Medulla oblongata (tissue), 1 donor: ENCODE measurements at regions not wholly inside any gene's neighbourhood (a gene's known extent, or its start where the extent isn't known, plus 50 kb on each side); places are given as distances from the start of the nearest gene placed in this dataset.
"Not testable (repeated sequence)": the region's sequence is repeated elsewhere in the genome, so short reads cannot be mapped to it uniquely, and the experiment has no call there.

Experiments used
- DNase-seq: peaks from one replicate; pipeline ENCODE4 v3.0.0-alpha.2; 2015; ENCODE audit errors: extremely low spot score

- no peak for DNase-seq
Measured at GRCh38 chr18:22284581-22285360, 115.4 kb downstream of the GATA6 start.

DNA sequence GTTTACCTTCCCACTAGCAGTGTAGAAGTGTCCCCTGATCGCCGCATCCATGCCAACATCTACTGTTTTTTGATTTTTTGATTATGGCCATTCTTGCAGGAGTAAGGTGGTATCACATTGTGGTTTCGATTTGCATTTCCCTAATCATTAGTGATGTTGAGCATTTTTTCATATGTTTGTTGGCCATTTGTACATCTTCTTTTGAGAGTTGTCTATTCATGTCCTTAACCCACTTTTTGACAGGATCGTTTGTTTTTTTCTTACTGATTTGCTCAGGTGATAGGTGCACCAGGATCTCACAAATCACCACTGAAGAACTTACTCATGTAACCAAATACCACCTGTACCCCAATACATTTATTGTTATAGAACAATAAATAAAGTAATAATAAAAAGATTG, 114.5 kb downstream of the GATA6 start:
- DNase-seq: not testable (repeated sequence)

DNA sequence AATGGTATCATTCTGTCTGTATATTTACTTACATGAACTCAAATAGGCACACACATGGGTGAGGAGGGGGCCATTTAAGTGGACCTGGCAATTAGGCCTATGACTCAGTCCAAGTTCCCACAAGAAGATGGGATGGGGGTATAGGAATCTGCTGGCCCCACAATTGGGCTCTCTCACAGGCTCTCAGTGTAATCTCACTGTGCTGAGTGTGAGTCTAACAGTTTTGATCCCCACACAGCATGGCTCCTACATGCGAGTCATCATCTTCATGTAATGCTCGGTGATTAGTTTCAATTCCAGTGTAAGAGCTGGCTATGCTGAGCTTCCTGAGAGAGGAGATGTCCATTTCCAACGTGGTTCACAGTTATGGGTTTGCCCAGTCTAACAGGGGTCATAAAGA, 114.0 kb downstream of the GATA6 start:
- no peak for DNase-seq

- DNase-seq: no peak
Measured at GRCh38 chr18:22283116-22283395, 113.7 kb downstream of the GATA6 start.

DNA sequence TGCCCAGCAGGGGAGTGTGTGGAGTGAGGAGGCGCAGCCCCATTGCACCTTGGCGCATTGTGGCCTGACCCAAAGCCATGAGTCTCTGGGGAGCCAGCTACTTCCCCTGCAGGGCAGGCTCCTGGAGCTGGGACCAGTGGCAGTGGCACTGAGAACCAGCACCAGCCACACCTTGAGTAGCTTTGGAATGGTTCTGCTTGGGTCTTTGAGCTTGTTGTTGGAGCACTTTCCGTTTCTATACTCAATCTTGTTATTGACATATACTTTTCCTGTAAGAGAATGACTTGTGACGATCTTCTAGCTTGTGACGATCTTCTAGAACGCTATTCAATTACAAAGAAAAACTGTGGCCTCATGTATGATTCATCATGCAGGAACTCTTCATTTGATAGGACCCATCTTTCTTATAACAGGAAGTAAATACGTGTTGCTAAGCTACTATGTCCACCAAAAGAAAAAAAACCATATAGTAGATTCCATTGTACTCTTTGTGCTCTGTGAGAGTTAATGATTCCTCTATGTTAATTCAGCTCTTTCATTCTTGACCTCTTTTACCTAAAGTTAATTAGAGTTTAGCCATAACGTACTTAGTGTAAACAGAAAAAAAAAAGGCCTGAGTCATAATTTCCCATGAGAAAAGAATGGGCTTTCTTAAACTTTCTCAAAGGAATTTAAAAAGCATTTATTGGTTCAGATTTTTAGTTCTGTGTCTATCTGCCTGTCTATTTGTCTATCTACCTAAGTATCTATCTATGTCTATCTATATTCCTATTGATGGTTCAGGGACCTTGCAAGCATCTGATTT, 113.1 kb downstream of the GATA6 start:
- DNase-seq: no peak

DNA sequence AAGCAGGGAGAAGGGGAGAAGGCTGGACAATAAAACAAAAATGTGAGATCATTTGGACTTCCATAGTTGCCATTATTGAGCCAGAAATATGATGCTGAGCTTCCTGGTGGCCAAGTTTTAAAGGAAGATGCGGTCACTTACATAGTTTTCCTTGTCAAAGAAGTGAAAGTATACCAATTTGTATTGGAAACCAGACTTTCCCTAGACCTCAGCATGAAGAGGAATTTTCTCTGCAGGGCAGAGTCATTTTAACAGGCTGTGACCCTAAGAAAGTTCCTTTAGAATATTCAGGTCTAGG, 111.0 kb downstream of the GATA6 start:
- no peak for DNase-seq

- DNase-seq: no peak
Measured at GRCh38 chr18:22279741-22280452, 110.5 kb downstream of the GATA6 start.

GRCh38 chr18:22278798-22279197, 109.4 kb downstream of the GATA6 start:
- DNase-seq: no peak

GRCh38 chr18:22277758-22278157, 108.4 kb downstream of the GATA6 start:
- DNase-seq: no peak

DNA sequence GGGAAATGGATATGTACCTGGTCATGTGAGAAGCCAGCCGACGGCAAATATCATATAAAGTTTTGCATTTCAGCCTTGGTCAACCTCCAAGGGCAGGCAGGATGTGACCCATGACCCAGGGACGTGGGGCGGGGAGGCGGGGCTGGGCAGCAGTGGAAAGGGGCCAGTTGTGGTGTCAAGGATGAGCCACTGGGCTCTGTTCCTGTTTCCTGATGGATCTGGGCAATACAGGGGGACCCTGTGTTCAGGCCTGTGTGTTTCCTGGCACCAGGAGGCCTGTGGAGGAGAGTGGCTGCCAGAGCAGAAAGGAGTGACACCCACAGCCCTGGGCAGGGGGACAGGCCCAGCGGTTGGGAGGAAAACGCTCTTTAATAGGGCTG, 106.9 kb downstream of the GATA6 start:
- no peak for DNase-seq

GRCh38 chr18:22275706-22276333, 106.4 kb downstream of the GATA6 start:
- DNase-seq: no peak

DNA sequence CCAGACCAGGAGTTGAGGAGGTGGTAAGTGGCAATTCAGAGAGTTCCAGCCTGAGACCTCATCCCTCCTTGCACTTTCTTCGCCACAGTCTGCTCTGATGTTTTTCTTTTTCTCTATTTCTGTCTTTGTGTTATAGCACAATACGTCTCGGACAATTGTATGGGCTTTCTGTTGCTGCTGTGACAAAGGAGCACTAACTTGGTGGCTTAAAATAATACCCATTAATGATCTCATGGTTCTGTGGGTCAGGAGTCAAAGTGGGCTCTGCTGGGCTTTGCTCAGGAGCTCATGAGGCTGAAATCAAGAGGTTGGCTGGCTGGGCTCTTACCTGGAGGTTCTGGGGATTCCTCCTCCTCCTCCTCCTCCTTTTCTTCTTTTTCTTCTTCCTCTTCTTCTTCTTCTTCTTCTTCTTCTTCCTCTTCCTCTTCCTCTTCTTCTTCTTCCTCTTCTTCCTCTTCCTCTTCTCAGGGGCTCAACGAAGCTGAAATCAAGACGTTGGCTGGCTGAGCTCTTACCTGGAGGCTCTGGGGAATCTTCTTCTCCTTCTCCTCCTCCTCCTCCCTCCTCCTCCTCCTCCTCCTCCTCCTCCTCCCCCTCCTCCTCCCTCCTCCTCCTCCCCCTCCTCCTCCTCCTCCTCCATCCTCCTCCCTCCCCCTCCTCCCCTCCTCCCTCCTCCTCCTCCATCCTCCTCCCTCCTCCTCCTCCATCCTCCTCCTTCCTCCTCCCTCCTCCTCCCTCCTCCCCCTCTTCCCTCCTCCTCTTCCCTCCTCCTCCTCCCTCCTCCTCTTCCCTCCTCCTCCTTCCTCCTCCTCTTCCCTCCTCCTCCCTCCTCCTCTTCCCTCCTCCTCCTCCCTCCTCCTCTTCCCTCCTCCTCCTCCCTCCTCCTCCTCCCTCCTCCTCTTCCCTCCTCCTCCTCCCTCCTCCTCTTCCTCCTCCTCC, 104.0 kb downstream of the GATA6 start:
- DNase-seq: no peak

GRCh38 chr18:22272242-22272641, 102.9 kb downstream of the GATA6 start:
- DNase-seq: no peak

DNA sequence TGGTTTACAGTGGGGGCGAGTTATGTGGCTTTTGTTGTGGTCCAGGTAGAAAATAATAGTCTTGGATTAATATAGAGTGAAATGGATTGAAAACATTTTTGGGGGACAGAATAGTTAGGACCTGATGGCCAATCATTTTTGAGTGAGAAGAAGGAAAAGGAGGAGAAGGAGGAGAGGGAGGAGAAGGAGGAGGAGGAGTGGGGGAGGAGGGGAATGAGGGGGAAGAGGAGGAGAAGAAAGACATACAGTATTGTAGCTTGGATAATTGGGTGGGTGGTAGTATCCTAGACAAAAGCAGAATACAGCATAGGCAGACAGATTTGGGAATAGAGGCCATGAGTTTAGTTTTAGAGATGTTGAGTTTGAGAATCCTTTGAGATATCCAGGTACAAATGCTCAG, 101.6 kb downstream of the GATA6 start:
- DNase-seq: no peak

DNA sequence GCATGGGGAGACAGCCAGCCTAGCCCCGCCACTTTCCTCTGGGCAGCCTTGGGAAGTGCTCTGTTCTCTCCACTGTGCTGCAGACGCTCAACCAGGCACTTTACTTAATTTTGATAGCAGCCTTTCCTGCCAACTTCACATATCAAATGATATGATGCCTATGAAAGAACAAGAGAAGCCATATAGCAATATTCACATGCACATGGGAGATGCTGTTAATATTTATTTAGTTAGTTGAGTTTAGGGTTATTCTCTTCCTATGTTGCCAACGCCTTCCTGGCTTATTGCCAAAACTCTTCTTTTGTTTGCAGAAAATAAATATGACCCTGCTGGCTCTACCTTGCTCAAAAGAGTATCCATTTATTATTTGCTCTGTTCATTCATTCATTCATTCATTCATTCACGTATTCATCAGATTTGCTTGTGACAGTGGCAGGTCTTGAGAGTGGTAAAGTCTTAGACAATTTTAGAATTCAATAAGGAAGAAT, 99.3 kb downstream of the GATA6 start:
- DNase-seq: no peak

GRCh38 chr18:22267697-22268096, 98.3 kb downstream of the GATA6 start:
- DNase-seq: no peak

GRCh38 chr18:22267225-22267624, 97.8 kb downstream of the GATA6 start:
- no peak for DNase-seq

GRCh38 chr18:22265838-22266237, 96.4 kb downstream of the GATA6 start:
- no peak for DNase-seq

- no peak for DNase-seq
Measured at GRCh38 chr18:22260208-22260820, 90.9 kb downstream of the GATA6 start.

GRCh38 chr18:22257022-22257543, 87.7 kb downstream of the GATA6 start:
- DNase-seq: no peak

DNA sequence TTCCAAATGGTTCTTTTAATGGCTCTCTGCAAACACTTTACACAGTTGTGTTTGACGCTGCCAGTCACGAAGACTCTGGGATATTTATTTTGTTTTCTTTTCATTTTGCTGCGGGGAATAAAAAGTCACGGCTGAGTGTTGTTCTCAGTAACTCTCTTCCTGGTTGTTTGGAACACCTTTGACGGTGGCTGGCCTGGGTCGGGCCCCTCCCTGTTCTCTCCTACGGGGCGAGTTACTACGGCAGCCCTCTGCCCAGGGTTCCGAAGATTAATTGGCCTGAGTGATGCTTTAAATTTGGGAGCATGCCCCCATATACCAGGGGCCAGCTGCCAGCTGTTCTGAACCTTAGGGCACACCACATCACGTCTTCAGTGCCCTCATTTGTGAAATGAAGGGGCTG, 84.7 kb downstream of the GATA6 start:
- no peak for DNase-seq
